DOHH2 (cell line): ENCODE measurements at regions not wholly inside any gene's neighbourhood (a gene's known extent, or its start where the extent isn't known, plus 50 kb on each side); places are given as distances from the start of the nearest gene placed in this dataset.

Experiments used
- H3F3A ChIP-seq: fragments of 200-600 bp; sonication (generic), shearing (Covaris generic); 2 replicates; pipeline ENCODE4 v1.6.0; 2016; ENCODE audit warnings: antibody characterized with exemption, mild to moderate bottlenecking; ENCODE audit not compliant: control insufficient read depth, insufficient read depth
- H3K27ac ChIP-seq: fragments of 200-600 bp; sonication (generic); 2 replicates; pipeline ENCODE4 v1.5.1; 2014; ENCODE audit warnings: low read depth, mild to moderate bottlenecking, low read length, moderate library complexity
- H3K27me3 ChIP-seq: fragments of 200-600 bp; sonication (generic); 2 replicates; pipeline ENCODE4 v1.6.1; 2014; ENCODE audit warnings: mild to moderate bottlenecking, low read length, mixed read lengths; ENCODE audit not compliant: control insufficient read depth
- H3K36me3 ChIP-seq: fragments of 200-600 bp; sonication (generic); 2 replicates; pipeline ENCODE4 v1.6.1; 2014; ENCODE audit warnings: mild to moderate bottlenecking, low read length, moderate library complexity, mixed read lengths; ENCODE audit not compliant: control insufficient read depth
- H3K4me1 ChIP-seq: fragments of 200-600 bp; sonication (generic); 2 replicates; pipeline ENCODE4 v1.6.1; 2014; ENCODE audit warnings: mild to moderate bottlenecking, low read length, mixed read lengths; ENCODE audit not compliant: control insufficient read depth
- H3K4me2 ChIP-seq: fragments of 200-600 bp; sonication (generic); 2 replicates; pipeline ENCODE4 v1.6.0; 2014; ENCODE audit warnings: mild to moderate bottlenecking, low read length, moderate library complexity
- H3K4me3 ChIP-seq: fragments of 200-600 bp; sonication (generic); 2 replicates; pipeline ENCODE4 v1.5.1; 2014; ENCODE audit warnings: mild to moderate bottlenecking, low read length, mixed read lengths
- H3K79me2 ChIP-seq: fragments of 200-600 bp; sonication (generic); 2 replicates; pipeline ENCODE4 v1.6.1; 2014; ENCODE audit warnings: mild to moderate bottlenecking, low read length, mixed read lengths; ENCODE audit not compliant: control insufficient read depth
- H3K9me2 ChIP-seq: fragments of 200-600 bp; sonication (generic); replicated peaks from 2 replicates; pipeline ENCODE4 v1.6.1; 2014; ENCODE audit warnings: mild to moderate bottlenecking, low read length, mixed read lengths; ENCODE audit not compliant: control insufficient read depth
- H3K9me3 ChIP-seq: fragments of 200-600 bp; sonication (generic); 2 replicates; pipeline ENCODE4 v1.6.1; 2014; ENCODE audit warnings: antibody characterized with exemption, low read length, mixed read lengths; ENCODE audit not compliant: control insufficient read depth, insufficient read depth
- H4K20me1 ChIP-seq: fragments of 200-600 bp; sonication (generic); 2 replicates; pipeline ENCODE4 v1.6.0; 2014; ENCODE audit warnings: low read depth, mild to moderate bottlenecking, antibody characterized with exemption, low read length, moderate library complexity; ENCODE audit not compliant: control insufficient read depth, insufficient read depth
- CTCF ChIP-seq: fragments of 200-600 bp; sonication (generic); IDR thresholded peaks from one replicate; pipeline ENCODE4 v1.5.1; 2014; ENCODE audit warnings: antibody characterized with exemption, mild to moderate bottlenecking, low read depth, low read length; ENCODE audit not compliant: poor library complexity, severe bottlenecking
- EZH2phosphoT487 ChIP-seq: fragments of 200-600 bp; sonication (generic); IDR thresholded peaks from 2 replicates; pipeline ENCODE4 v1.6.1; 2017; ENCODE audit warnings: borderline replicate concordance, mild to moderate bottlenecking, antibody characterized with exemption, low read length, moderate library complexity, mixed read lengths

GRCh38 chr3:127042634-127043033, 59.7 kb downstream of the PLXNA1 start:
- Histone ChIP-seq H3K27ac (no peak overlapping the region), H4K20me1 (no peaks in the 10 kb centered on the region), H3K4me1 (no peaks in the 10 kb centered on the region), H3K9me2 (no peaks in the 10 kb centered on the region), H3K36me3 (no peaks in the 10 kb centered on the region), H3F3A (no peaks in the 10 kb centered on the region), H3K4me3 (no peak overlapping the region), H3K79me2 (no peaks in the 10 kb centered on the region), H3K9me3 (no peaks in the 10 kb centered on the region), H3K4me2 (no peak overlapping the region), H3K27me3 (peaks cover 12% of the 10 kb centered on the region; the same call in 1 of the 2 replicates)
- TF ChIP-seq CTCF, result no peak
- no peak for TF ChIP-seq EZH2phosphoT487

GRCh38 chr3:127043041-127043641, 60.2 kb downstream of the PLXNA1 start:
- H3K4me3 ChIP-seq, result no peak overlapping the region
- TF ChIP-seq EZH2phosphoT487 (no peak), CTCF (no peak)
- H3K9me3 ChIP-seq, result no peaks in the 10 kb centered on the region
- H4K20me1 ChIP-seq, result no peaks in the 10 kb centered on the region
- H3K36me3 ChIP-seq, result no peaks in the 10 kb centered on the region
- no peak overlapping the region for H3K4me2 ChIP-seq
- H3K79me2 ChIP-seq, result no peaks in the 10 kb centered on the region
- H3F3A ChIP-seq, result no peaks in the 10 kb centered on the region
- H3K9me2 ChIP-seq, result no peaks in the 10 kb centered on the region
- no peaks in the 10 kb centered on the region for H3K4me1 ChIP-seq
- no peak overlapping the region for H3K27ac ChIP-seq
- peaks cover 12% of the 10 kb centered on the region; the same call in 1 of the 2 replicates for H3K27me3 ChIP-seq

- Histone ChIP-seq H3K4me3 (no peak overlapping the region), H4K20me1 (no peaks in the 10 kb centered on the region), H3K4me2 (no peak overlapping the region), H3K9me3 (no peaks in the 10 kb centered on the region), H3K9me2 (no peaks in the 10 kb centered on the region), H3K4me1 (no peaks in the 10 kb centered on the region), H3K36me3 (no peaks in the 10 kb centered on the region), H3K27ac (no peak overlapping the region), H3K27me3 (peaks cover 12% of the 10 kb centered on the region; the same call in 1 of the 2 replicates), H3F3A (no peaks in the 10 kb centered on the region), H3K79me2 (no peaks in the 10 kb centered on the region)
- no peak for TF ChIP-seq CTCF
- no peak for TF ChIP-seq EZH2phosphoT487
Observed at GRCh38 chr3:127043731-127044510, 61.0 kb downstream of the PLXNA1 start.
